Non-pigmented ciliary epithelial cell (primary cell): ENCODE measurements at regions not wholly inside any gene's neighbourhood (a gene's known extent, or its start where the extent isn't known, plus 50 kb on each side); places are given as distances from the start of the nearest gene placed in this dataset.
"Not testable (repeated sequence)": the region's sequence is repeated elsewhere in the genome, so short reads cannot be mapped to it uniquely, and the experiment has no call there.

Experiments used
- DNase-seq: peaks from one replicate; pipeline ENCODE4 v3.0.0-alpha.2; 2010; ENCODE audit warnings: low read depth

- no peak for DNase-seq
Measured at GRCh38 chr9:108803428-108804065, 52.2 kb downstream of the ACTL7B start.

- DNase-seq = no peak
Measured at GRCh38 chr9:108802967-108803366, 52.8 kb downstream of the ACTL7B start.

GRCh38 chr9:108801949-108802348 is 53.8 kb downstream of the ACTL7B start:
- no peak for DNase-seq

GRCh38 chr9:108800632-108801099 is 55.1 kb downstream of the ACTL7B start:
- no peak for DNase-seq

- DNase-seq = no peak
Measured at GRCh38 chr9:108793573-108793972, 62.2 kb downstream of the ACTL7B start.

- no peak for DNase-seq
Measured at GRCh38 chr9:108789742-108790141, 66.0 kb downstream of the ACTL7B start.

- no peak for DNase-seq
Measured at GRCh38 chr9:108787690-108788048, 68.1 kb downstream of the ACTL7B start.

- no peak for DNase-seq
Measured at GRCh38 chr9:108786901-108787689, 68.7 kb downstream of the ACTL7B start.

- no peak for DNase-seq
Measured at GRCh38 chr9:108786322-108786721, 69.5 kb downstream of the ACTL7B start.

- DNase-seq = no peak
Measured at GRCh38 chr9:108784998-108785397, 70.8 kb downstream of the ACTL7B start.

- DNase-seq = no peak
Measured at GRCh38 chr9:108783731-108784495, 71.9 kb downstream of the ACTL7B start.

GRCh38 chr9:108783326-108783725 is 72.5 kb downstream of the ACTL7B start:
- DNase-seq = no peak

- no peak for DNase-seq
Measured at GRCh38 chr9:108780942-108781734, 74.6 kb downstream of the ACTL7B start.

GRCh38 chr9:108779551-108780325 is 76.0 kb downstream of the ACTL7B start:
- no peak for DNase-seq

GRCh38 chr9:108776920-108777639 is 78.7 kb downstream of the ACTL7B start:
- peak; percentile 70 for DNase-seq

GRCh38 chr9:108775901-108776306 is 79.9 kb downstream of the ACTL7B start:
- DNase-seq = no peak

GRCh38 chr9:108774088-108774487 is 81.7 kb downstream of the ACTL7B start:
- not testable (repeated sequence) for DNase-seq

- DNase-seq = no peak
Measured at GRCh38 chr9:108772301-108772894, 83.4 kb downstream of the ACTL7B start.

- DNase-seq = no peak
Measured at GRCh38 chr9:108768744-108769143, 87.0 kb downstream of the ACTL7B start.

GRCh38 chr9:108766626-108767161 is 89.1 kb downstream of the ACTL7B start:
- DNase-seq = no peak
